ENCODE measurements at regions not wholly inside any gene's neighbourhood (a gene's known extent, or its start where the extent isn't known, plus 50 kb on each side); places are given as distances from the start of the nearest gene placed in this dataset.

- no peaks in the 10 kb centered on the region for H3K9me3 ChIP-seq
- no peaks in the 10 kb centered on the region for H3K36me3 ChIP-seq
- no peak for DNase-seq
- TF ChIP-seq POLR2A (IDR thresholded peaks at IDR 0.05) = no peak
- TF ChIP-seq CTCF (IDR thresholded peaks at IDR 0.05 in 4 of 5, conservative IDR thresholded peaks at IDR 0.05 in 1 of 5) = no peak
- no peaks in the 10 kb centered on the region for H3K27me3 ChIP-seq
- no peak overlapping the region for H3K27ac ChIP-seq
- no peak overlapping the region for H3K4me3 ChIP-seq
- ATAC-seq = no peak
- H3K4me1 ChIP-seq = no peaks in the 10 kb centered on the region
- in situ Hi-C loops (cut with MboI; ENCODE audit: low sequenced_read_pairs in 4 of 4) = no loop called here
- intact Hi-C loops (cut with DNase I; ENCODE audit: low total_unique reads) = no loop called here
Observed at GRCh38 chr13:78478183-78478582, 125.2 kb downstream of the POU4F1 start.

- no peak for DNase-seq
- Histone ChIP-seq H3K4me1 (no peaks in the 10 kb centered on the region), H3K27ac (no peak overlapping the region), H3K27me3 (no peaks in the 10 kb centered on the region), H3K4me3 (no peak overlapping the region), H3K9me3 (no peaks in the 10 kb centered on the region), H3K36me3 (no peaks in the 10 kb centered on the region)
- no peak for ATAC-seq
- TF ChIP-seq POLR2A (IDR thresholded peaks at IDR 0.05) (no peak), CTCF (IDR thresholded peaks at IDR 0.05 in 4 of 5, conservative IDR thresholded peaks at IDR 0.05 in 1 of 5) (no peak)
- in situ Hi-C loops (cut with MboI; ENCODE audit: low sequenced_read_pairs in 4 of 4) = no loop called here
- intact Hi-C loops (cut with DNase I; ENCODE audit: low total_unique reads) = no loop called here
Observed at GRCh38 chr13:78476910-78477309, 126.4 kb downstream of the POU4F1 start.

- Histone ChIP-seq H3K27ac (no peak overlapping the region), H3K36me3 (no peaks in the 10 kb centered on the region), H3K27me3 (no peaks in the 10 kb centered on the region), H3K9me3 (no peaks in the 10 kb centered on the region), H3K4me1 (no peaks in the 10 kb centered on the region), H3K4me3 (no peak overlapping the region)
- in situ Hi-C loops (cut with MboI; ENCODE audit: low sequenced_read_pairs in 4 of 4) (no loop called here), intact Hi-C loops (cut with DNase I; ENCODE audit: low total_unique reads) (no loop called here)
- no peak for TF ChIP-seq POLR2A (IDR thresholded peaks at IDR 0.05)
- TF ChIP-seq CTCF (IDR thresholded peaks at IDR 0.05 in 4 of 5, conservative IDR thresholded peaks at IDR 0.05 in 1 of 5) = no peak
- DNase-seq (no peak), ATAC-seq (no peak)
Observed at GRCh38 chr13:78468621-78469020, 134.7 kb downstream of the POU4F1 start.

GRCh38 chr13:78465250-78465649 lies 138.1 kb downstream of the POU4F1 start:
- TF ChIP-seq CTCF (IDR thresholded peaks at IDR 0.05 in 4 of 5, conservative IDR thresholded peaks at IDR 0.05 in 1 of 5) (no peak), POLR2A (IDR thresholded peaks at IDR 0.05) (no peak)
- ATAC-seq (no peak), DNase-seq (no peak)
- no peaks in the 10 kb centered on the region for H3K4me1 ChIP-seq
- H3K27ac ChIP-seq = no peak overlapping the region
- no peaks in the 10 kb centered on the region for H3K36me3 ChIP-seq
- H3K9me3 ChIP-seq = no peaks in the 10 kb centered on the region
- intact Hi-C loops (cut with DNase I; ENCODE audit: low total_unique reads) (no loop called here), in situ Hi-C loops (cut with MboI; ENCODE audit: low sequenced_read_pairs in 4 of 4) (no loop called here)
- H3K4me3 ChIP-seq = no peak overlapping the region
- H3K27me3 ChIP-seq = no peaks in the 10 kb centered on the region

- Histone ChIP-seq H3K4me1 (no peaks in the 10 kb centered on the region), H3K9me3 (no peaks in the 10 kb centered on the region), H3K36me3 (no peaks in the 10 kb centered on the region), H3K27me3 (no peaks in the 10 kb centered on the region), H3K4me3 (no peak overlapping the region), H3K27ac (no peak overlapping the region)
- ATAC-seq (no peak), DNase-seq (no peak)
- intact Hi-C loops (cut with DNase I; ENCODE audit: low total_unique reads) (no loop called here), in situ Hi-C loops (cut with MboI; ENCODE audit: low sequenced_read_pairs in 4 of 4) (no loop called here)
- TF ChIP-seq CTCF (IDR thresholded peaks at IDR 0.05 in 4 of 5, conservative IDR thresholded peaks at IDR 0.05 in 1 of 5) = no peak
Observed at GRCh38 chr13:78460176-78460575, 143.2 kb downstream of the POU4F1 start.
